Right atrium auricular region (tissue), 2 donors: ENCODE measurements at regions not wholly inside any gene's neighbourhood (a gene's known extent, or its start where the extent isn't known, plus 50 kb on each side); places are given as distances from the start of the nearest gene placed in this dataset.

Experiments
- DNase-seq: peaks from one replicate; pipeline ENCODE4 v3.0.0-alpha.2; 2019; ENCODE audit warnings: low spot score
- H3K27ac ChIP-seq, 2 donors: fragments of 200-600 bp; sonication (generic); 1 replicate in 1 of 2; 2 replicates in 1 of 2; pipeline ENCODE4 v1.5.1; 2016 to 2019
- H3K27me3 ChIP-seq, 2 donors: fragments of 200-600 bp; sonication (generic); one replicate each; pipeline versions ENCODE4 v1.5.1 to v1.6.0; 2017 to 2019
- H3K36me3 ChIP-seq: fragments of 200-600 bp; sonication (generic); one replicate; pipeline ENCODE4 v1.5.1; 2016
- H3K4me1 ChIP-seq, 2 donors: fragments of 200-600 bp; sonication (generic); one replicate each; pipeline versions ENCODE4 v1.5.1 to v1.6.0; 2017 to 2019
- H3K4me3 ChIP-seq, 2 donors: fragments of 200-600 bp; sonication (generic); 1 replicate in 1 of 2; 2 replicates in 1 of 2; pipeline ENCODE4 v1.5.1; 2017 to 2019; ENCODE audit warnings: mild to moderate bottlenecking in 1 of 2, moderate library complexity in 1 of 2
- H3K9me3 ChIP-seq, 2 donors: fragments of 200-600 bp; sonication (generic); one replicate each; pipeline ENCODE4 v1.5.1; 2019
- CTCF ChIP-seq, 2 donors: fragments of 200-600 bp; sonication (generic); IDR thresholded peaks; one replicate each; pipeline ENCODE4 v1.5.1; 2019; ENCODE audit warnings: antibody characterized with exemption in 2 of 2

GRCh38 chr6:81812401-81812800 is 59.9 kb upstream of the TENT5A start:
- no peak for TF ChIP-seq CTCF (IDR thresholded peaks at IDR 0.05)
- Histone ChIP-seq H3K27me3 (no peaks in the 10 kb centered on the region), H3K4me3 (no peak overlapping the region), H3K9me3 (no peaks in the 10 kb centered on the region), H3K4me1 (peaks cover 0 to 9% of the 10 kb centered on the region in 2 donors), H3K36me3 (no peaks in the 10 kb centered on the region), H3K27ac (no peak overlapping the region)
- no peak for DNase-seq

GRCh38 chr6:81808851-81809570 is 56.5 kb upstream of the TENT5A start:
- H3K9me3 ChIP-seq = no peaks in the 10 kb centered on the region
- no peak for DNase-seq
- no peaks in the 10 kb centered on the region for H3K36me3 ChIP-seq
- peak overlapping the region; percentile 46 to 54 for H3K27ac ChIP-seq
- peaks cover 0 to 9% of the 10 kb centered on the region in 2 donors for H3K4me1 ChIP-seq
- TF ChIP-seq CTCF (IDR thresholded peaks at IDR 0.05) = no peak
- H3K27me3 ChIP-seq = no peaks in the 10 kb centered on the region
- peak overlapping the region in 1 of 2 donors; percentile 32 for H3K4me3 ChIP-seq

- Histone ChIP-seq H3K27me3 (no peaks in the 10 kb centered on the region), H3K36me3 (no peaks in the 10 kb centered on the region), H3K27ac (no peak overlapping the region), H3K4me3 (no peak overlapping the region), H3K9me3 (no peaks in the 10 kb centered on the region), H3K4me1 (peaks cover 0 to 9% of the 10 kb centered on the region in 2 donors)
- DNase-seq = no peak
- no peak for TF ChIP-seq CTCF (IDR thresholded peaks at IDR 0.05)
These were observed 54.5 kb upstream of the TENT5A start for GRCh38 chr6:81806793-81807565.

GRCh38 chr6:81802356-81802755 is 49.9 kb upstream of the TENT5A start:
- no peaks in the 10 kb centered on the region for H3K4me1 ChIP-seq
- H3K27ac ChIP-seq = no peak overlapping the region
- no peak overlapping the region for H3K4me3 ChIP-seq
- H3K9me3 ChIP-seq = no peaks in the 10 kb centered on the region
- H3K27me3 ChIP-seq = no peaks in the 10 kb centered on the region
- no peak for DNase-seq
- TF ChIP-seq CTCF (IDR thresholded peaks at IDR 0.05) = no peak
- no peaks in the 10 kb centered on the region for H3K36me3 ChIP-seq
